Caco-2 (cell line): ENCODE measurements at regions not wholly inside any gene's neighbourhood (a gene's known extent, or its start where the extent isn't known, plus 50 kb on each side); places are given as distances from the start of the nearest gene placed in this dataset.

Experiments used
- BruUV-seq: library from RNA; stranded (reverse); fragments of 400-500 nt; replicated peaks from 2 replicates; lab custom pipeline; 2021; lab: Mats Ljungman, UMichigan
- CTCF ChIA-PET: fragments of 300-600 bp; sonication (Branson Sonifier 250); formaldehyde crosslinking; loops from one replicate; lab custom pipeline; 2022; ENCODE audit warnings: antibody characterized with exemption; lab: Charles Lee
- POLR2A ChIA-PET: fragments of 300-600 bp; sonication (Branson Sonifier 250); formaldehyde crosslinking; loops from one replicate; lab custom pipeline; 2022; ENCODE audit warnings: antibody characterized with exemption; lab: Charles Lee
- DNase-seq, 2 experiments: peaks; one replicate each; pipeline versions ENCODE4 v3.0.0 to v3.0.0-alpha.2; 2020 to 2022
- H3K27me3 ChIP-seq: replicated peaks from 2 replicates; pipeline ENCODE4 v1.6.0; 2011; ENCODE audit warnings: low read length; ENCODE audit not compliant: control insufficient read depth, insufficient read depth
- H3K36me3 ChIP-seq: 2 replicates; pipeline ENCODE4 v1.5.1; 2011; ENCODE audit warnings: low read length; ENCODE audit not compliant: control insufficient read depth, insufficient read depth
- H3K4me1 ChIP-seq: fragments of 250-450 bp; sonication (Bioruptor Pico); 2 replicates; pipeline ENCODE4 v1.5.1; 2020; ENCODE audit warnings: mild to moderate bottlenecking
- H3K4me3 ChIP-seq: 2 replicates; pipeline ENCODE4 v1.5.1; 2011; ENCODE audit warnings: low read depth, mild to moderate bottlenecking, control low read depth, low read length
- H3K9me3 ChIP-seq: fragments of 250-450 bp; sonication (Bioruptor Pico); 2 replicates; pipeline ENCODE4 v1.5.1; 2020; ENCODE audit warnings: mild to moderate bottlenecking, moderate library complexity
- H3K27ac Mint-ChIP-seq: one replicate; pipeline ENCODE4 v1.8.0; 2022; ENCODE audit warnings: mixed read lengths; ENCODE audit not compliant: unreplicated experiment
- H3K27me3 Mint-ChIP-seq: one replicate; pipeline ENCODE4 v1.8.0; 2022; ENCODE audit warnings: mixed read lengths; ENCODE audit not compliant: insufficient read depth, unreplicated experiment
- H3K36me3 Mint-ChIP-seq: one replicate; pipeline ENCODE4 v1.8.0; 2022; ENCODE audit warnings: mild to moderate bottlenecking, mixed read lengths; ENCODE audit not compliant: insufficient read depth, unreplicated experiment
- H3K4me1 Mint-ChIP-seq: one replicate; pipeline ENCODE4 v1.8.0; 2022; ENCODE audit warnings: low read depth, mixed read lengths; ENCODE audit not compliant: unreplicated experiment
- H3K4me3 Mint-ChIP-seq: one replicate; pipeline ENCODE4 v1.8.0; 2022; ENCODE audit warnings: mild to moderate bottlenecking, moderate library complexity, mixed read lengths; ENCODE audit not compliant: unreplicated experiment
- H3K9me3 Mint-ChIP-seq: one replicate; pipeline ENCODE4 v1.8.0; 2022; ENCODE audit warnings: mixed read lengths; ENCODE audit not compliant: unreplicated experiment
- intact Hi-C: fragments of 100-400 bp; cut with micrococcal nuclease; formaldehyde crosslinking; loops from one replicate; pipeline ENCODE4 v1.10.0; 2022; ENCODE audit not compliant: unreplicated experiment
- TF ChIP-seq, protein P1 (sequence below), 2 experiments: fragments of 200-600 bp in 1 of 2; IDR thresholded peaks; 1 replicate in 1 of 2; 2 replicates in 1 of 2; pipeline versions ENCODE4 v1.5.1 to v1.8.0; 2011 to 2022; ENCODE audit warnings: antibody characterized with exemption in 1 of 2, control low read depth in 1 of 2, inconsistent platforms in 1 of 2, low read depth in 1 of 2, low read length in 1 of 2, mild to moderate bottlenecking in 1 of 2, moderate library complexity in 1 of 2; ENCODE audit not compliant: insufficient read depth in 1 of 2, severe bottlenecking in 1 of 2, unreplicated experiment in 1 of 2

DNA sequence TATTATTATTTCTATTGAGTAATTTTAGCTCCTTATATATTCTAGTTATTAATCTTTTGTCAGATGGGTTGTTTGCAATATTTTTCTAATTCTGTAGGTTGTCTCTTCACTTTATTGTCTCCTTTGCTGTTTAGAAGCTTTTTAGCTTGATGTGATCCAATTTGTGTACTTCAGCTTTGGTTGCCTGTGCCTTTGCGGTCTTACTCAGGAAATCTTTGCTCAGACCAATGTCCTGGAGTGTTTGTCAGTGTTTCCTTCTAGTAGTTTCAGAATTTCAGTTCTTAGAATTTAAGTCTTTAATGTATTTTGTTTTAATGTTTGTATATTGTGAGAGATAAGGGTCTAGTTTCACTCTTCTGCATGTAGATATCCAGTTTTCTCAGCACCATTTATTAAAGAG, 916.0 kb upstream of the EYS start:
- no peaks in the 10 kb centered on the region for H3K27me3 Mint-ChIP-seq
- no peaks in the 10 kb centered on the region for H3K36me3 Mint-ChIP-seq
- POLR2A ChIA-PET, result no interaction called here
- Histone ChIP-seq H3K4me3 (no peak overlapping the region), H3K27me3 (no peaks in the 10 kb centered on the region), H3K9me3 (no peaks in the 10 kb centered on the region), H3K4me1 (no peaks in the 10 kb centered on the region), H3K36me3 (no peaks in the 10 kb centered on the region)
- H3K9me3 Mint-ChIP-seq, result no peaks in the 10 kb centered on the region
- no peak overlapping the region for H3K27ac Mint-ChIP-seq
- no peak overlapping the region for H3K4me3 Mint-ChIP-seq
- no peaks in the 10 kb centered on the region for H3K4me1 Mint-ChIP-seq
- CTCF ChIA-PET, result no interaction called here
- DNase-seq, result no peak
- intact Hi-C loops, result no loop called here
- TF ChIP-seq, protein P1, sequence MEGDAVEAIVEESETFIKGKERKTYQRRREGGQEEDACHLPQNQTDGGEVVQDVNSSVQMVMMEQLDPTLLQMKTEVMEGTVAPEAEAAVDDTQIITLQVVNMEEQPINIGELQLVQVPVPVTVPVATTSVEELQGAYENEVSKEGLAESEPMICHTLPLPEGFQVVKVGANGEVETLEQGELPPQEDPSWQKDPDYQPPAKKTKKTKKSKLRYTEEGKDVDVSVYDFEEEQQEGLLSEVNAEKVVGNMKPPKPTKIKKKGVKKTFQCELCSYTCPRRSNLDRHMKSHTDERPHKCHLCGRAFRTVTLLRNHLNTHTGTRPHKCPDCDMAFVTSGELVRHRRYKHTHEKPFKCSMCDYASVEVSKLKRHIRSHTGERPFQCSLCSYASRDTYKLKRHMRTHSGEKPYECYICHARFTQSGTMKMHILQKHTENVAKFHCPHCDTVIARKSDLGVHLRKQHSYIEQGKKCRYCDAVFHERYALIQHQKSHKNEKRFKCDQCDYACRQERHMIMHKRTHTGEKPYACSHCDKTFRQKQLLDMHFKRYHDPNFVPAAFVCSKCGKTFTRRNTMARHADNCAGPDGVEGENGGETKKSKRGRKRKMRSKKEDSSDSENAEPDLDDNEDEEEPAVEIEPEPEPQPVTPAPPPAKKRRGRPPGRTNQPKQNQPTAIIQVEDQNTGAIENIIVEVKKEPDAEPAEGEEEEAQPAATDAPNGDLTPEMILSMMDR (IDR thresholded peaks at IDR 0.05; ENCODE audit: insufficient read depth in 1 of 2, low read depth in 1 of 2, low read length in 1 of 2, severe bottlenecking in 1 of 2, unreplicated experiment in 1 of 2), result no peak
- BruUV-seq, result no TSS peak

DNA sequence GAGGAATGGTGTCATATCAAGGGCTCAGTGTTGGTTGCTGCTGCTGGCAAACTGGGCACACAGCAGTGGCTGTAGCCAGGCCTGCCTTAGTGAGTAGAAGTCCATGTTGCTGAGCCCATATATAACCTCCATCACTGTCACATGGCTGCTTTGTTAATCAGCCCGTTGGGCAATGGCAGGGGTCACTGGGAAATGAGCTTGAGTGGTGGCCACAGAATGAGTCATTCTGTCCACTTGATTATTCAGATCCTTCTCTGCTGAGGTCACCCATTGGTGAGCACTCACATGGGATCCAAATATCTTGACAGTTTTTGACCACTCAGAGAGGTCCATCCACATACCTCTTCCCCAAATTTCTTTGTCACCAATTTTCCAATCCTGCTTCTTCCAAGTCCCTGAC, 898.9 kb upstream of the EYS start:
- Mint-ChIP-seq H3K27ac (no peak overlapping the region), H3K4me1 (no peaks in the 10 kb centered on the region), H3K9me3 (peaks cover 11% of the 10 kb centered on the region), H3K4me3 (no peak overlapping the region), H3K36me3 (no peaks in the 10 kb centered on the region), H3K27me3 (no peaks in the 10 kb centered on the region)
- no peaks in the 10 kb centered on the region for H3K27me3 ChIP-seq
- H3K4me1 ChIP-seq, result no peaks in the 10 kb centered on the region
- intact Hi-C loops, result no loop called here
- ChIA-PET CTCF (no interaction called here), POLR2A (no interaction called here)
- no peak for DNase-seq
- H3K9me3 ChIP-seq, result no peaks in the 10 kb centered on the region
- H3K36me3 ChIP-seq, result no peaks in the 10 kb centered on the region
- BruUV-seq, result no TSS peak
- TF ChIP-seq, protein P1 (IDR thresholded peaks at IDR 0.05; ENCODE audit: insufficient read depth in 1 of 2, low read depth in 1 of 2, low read length in 1 of 2, severe bottlenecking in 1 of 2, unreplicated experiment in 1 of 2), result no peak
- H3K4me3 ChIP-seq, result no peak overlapping the region

DNA sequence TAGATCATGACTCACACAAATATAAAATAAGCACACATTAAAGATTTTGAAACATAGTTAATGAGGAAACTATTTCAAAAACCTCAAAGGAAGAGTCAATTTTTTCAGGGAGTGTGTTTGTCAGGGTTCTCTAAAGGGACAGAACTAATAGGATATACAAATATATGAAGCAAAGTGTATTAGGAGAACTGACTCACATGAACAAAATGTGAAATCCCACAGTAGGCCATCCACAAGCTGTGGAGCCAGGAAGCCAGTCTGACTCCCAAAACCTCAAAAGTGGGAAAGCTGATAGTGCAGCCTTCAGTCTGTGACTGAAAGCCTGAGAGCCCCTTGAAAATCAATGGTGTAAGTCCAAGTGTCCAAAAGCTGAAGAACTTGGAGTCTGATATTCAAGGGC, 898.0 kb upstream of the EYS start:
- peaks cover 11% of the 10 kb centered on the region for H3K9me3 Mint-ChIP-seq
- no peaks in the 10 kb centered on the region for H3K4me1 Mint-ChIP-seq
- ChIA-PET CTCF (no interaction called here), POLR2A (no interaction called here)
- H3K27me3 ChIP-seq, result no peaks in the 10 kb centered on the region
- H3K4me1 ChIP-seq, result no peaks in the 10 kb centered on the region
- no peaks in the 10 kb centered on the region for H3K36me3 Mint-ChIP-seq
- no TSS peak for BruUV-seq
- no peak overlapping the region for H3K4me3 ChIP-seq
- H3K4me3 Mint-ChIP-seq, result no peak overlapping the region
- no peaks in the 10 kb centered on the region for H3K36me3 ChIP-seq
- TF ChIP-seq, protein P1 (IDR thresholded peaks at IDR 0.05; ENCODE audit: insufficient read depth in 1 of 2, low read depth in 1 of 2, low read length in 1 of 2, severe bottlenecking in 1 of 2, unreplicated experiment in 1 of 2), result no peak
- H3K27ac Mint-ChIP-seq, result no peak overlapping the region
- no peaks in the 10 kb centered on the region for H3K9me3 ChIP-seq
- intact Hi-C loops, result no loop called here
- no peak for DNase-seq
- no peaks in the 10 kb centered on the region for H3K27me3 Mint-ChIP-seq
